H54 (cell line): ENCODE measurements at regions not wholly inside any gene's neighbourhood (a gene's known extent, or its start where the extent isn't known, plus 50 kb on each side); places are given as distances from the start of the nearest gene placed in this dataset.

Experiments used
- DNase-seq: peaks from one replicate; pipeline ENCODE4 v3.0.0; 2011; ENCODE audit warnings: low spot score, mixed read lengths; ENCODE audit not compliant: insufficient read length
- FAIRE-seq: peaks from 3 replicates; lab custom pipeline; 2011; peaks lifted over from hg19 to GRCh38; lab: Jason Lieb, UNC
- POLR2A ChIP-seq: IDR thresholded peaks from 2 replicates; pipeline ENCODE4 v1.6.1; 2011; ENCODE audit warnings: low read depth, mild to moderate bottlenecking, low read length

GRCh38 chr9:13735181-13735580 is 455.7 kb upstream of the MPDZ start:
- TF ChIP-seq POLR2A = no peak
- FAIRE-seq (no peak), DNase-seq (no peak)

- TF ChIP-seq POLR2A = no peak
- DNase-seq (no peak), FAIRE-seq (no peak)
Observed at GRCh38 chr9:13734601-13735000, 455.1 kb upstream of the MPDZ start.

GRCh38 chr9:13732290-13732689 is 452.8 kb upstream of the MPDZ start:
- FAIRE-seq = no peak
- TF ChIP-seq POLR2A = no peak

GRCh38 chr9:13731637-13732036 is 452.1 kb upstream of the MPDZ start:
- FAIRE-seq (no peak), DNase-seq (no peak)
- no peak for TF ChIP-seq POLR2A

More at GRCh38 chr9:13732290-13732689, 452.8 kb upstream of the MPDZ start:
- no peak for DNase-seq

GRCh38 chr9:13729955-13730354 is 450.5 kb upstream of the MPDZ start:
- FAIRE-seq = no peak
- DNase-seq = no peak
- TF ChIP-seq POLR2A = no peak

GRCh38 chr9:13728917-13729811 is 449.7 kb upstream of the MPDZ start:
- FAIRE-seq (no peak), DNase-seq (no peak)
- TF ChIP-seq POLR2A = no peak

GRCh38 chr9:13728131-13728530 is 448.6 kb upstream of the MPDZ start:
- no peak for DNase-seq
- no peak for TF ChIP-seq POLR2A
- FAIRE-seq = no peak

- TF ChIP-seq POLR2A = no peak
- FAIRE-seq = no peak
- no peak for DNase-seq
Observed at GRCh38 chr9:13726746-13727145, 447.3 kb upstream of the MPDZ start.

GRCh38 chr9:13725516-13725915 is 446.0 kb upstream of the MPDZ start:
- FAIRE-seq (no peak), DNase-seq (no peak)
- no peak for TF ChIP-seq POLR2A

GRCh38 chr9:13721481-13722235 is 442.2 kb upstream of the MPDZ start:
- no peak for DNase-seq
- no peak for FAIRE-seq
- no peak for TF ChIP-seq POLR2A

- FAIRE-seq (no peak), DNase-seq (no peak)
- TF ChIP-seq POLR2A = no peak
Observed at GRCh38 chr9:13719981-13720676, 440.6 kb upstream of the MPDZ start.

GRCh38 chr9:13719446-13719845 is 440.0 kb upstream of the MPDZ start:
- FAIRE-seq = no peak
- DNase-seq = no peak
- TF ChIP-seq POLR2A = no peak

GRCh38 chr9:13718539-13718938 is 439.0 kb upstream of the MPDZ start:
- FAIRE-seq (no peak), DNase-seq (no peak)
- TF ChIP-seq POLR2A = no peak

GRCh38 chr9:13718086-13718485 is 438.6 kb upstream of the MPDZ start:
- DNase-seq = no peak
- TF ChIP-seq POLR2A = no peak
- FAIRE-seq = no peak
